GM12873 (cell line): ENCODE measurements at regions not wholly inside any gene's neighbourhood (a gene's known extent, or its start where the extent isn't known, plus 50 kb on each side); places are given as distances from the start of the nearest gene placed in this dataset.

Source experiments
- TF ChIP-seq, protein P1 (sequence below): IDR thresholded peaks from 2 replicates; pipeline ENCODE4 v1.5.1; 2012; ENCODE audit warnings: low read depth, mild to moderate bottlenecking, moderate library complexity, low read length, control low read depth; ENCODE audit not compliant: insufficient read depth; ENCODE audit errors: missing control alignments

DNA sequence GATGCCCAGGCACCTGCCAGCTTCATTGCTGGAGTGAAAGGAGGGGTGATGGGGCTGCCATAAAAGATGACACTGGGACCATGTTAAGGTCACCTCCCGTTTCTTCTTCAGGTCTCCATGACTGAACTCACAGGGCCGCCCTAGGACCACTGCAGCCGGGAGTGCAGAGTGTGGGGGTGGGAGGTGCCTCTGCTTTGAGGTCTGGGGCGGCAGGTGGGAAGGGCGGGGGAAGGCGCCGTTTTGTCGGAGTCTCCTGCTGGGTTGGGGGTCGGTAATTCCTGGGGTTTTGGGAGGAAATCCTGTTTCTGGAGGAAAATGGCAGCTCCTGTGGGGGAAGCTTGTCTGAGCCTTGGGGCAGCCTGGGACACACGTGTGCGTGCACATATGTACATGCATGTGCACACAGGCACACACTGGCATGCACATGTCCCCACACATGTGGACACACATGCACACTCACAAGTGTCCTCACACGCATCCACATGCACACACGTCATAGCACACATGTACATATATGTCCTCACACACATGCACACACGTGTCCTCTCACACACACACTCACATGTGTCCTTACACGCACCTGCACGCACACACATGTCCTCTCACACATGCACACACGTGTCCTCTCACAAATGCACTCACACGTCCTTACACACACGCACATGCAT lies 990.9 kb downstream of the BRD1 start:
- TF ChIP-seq, protein P1, sequence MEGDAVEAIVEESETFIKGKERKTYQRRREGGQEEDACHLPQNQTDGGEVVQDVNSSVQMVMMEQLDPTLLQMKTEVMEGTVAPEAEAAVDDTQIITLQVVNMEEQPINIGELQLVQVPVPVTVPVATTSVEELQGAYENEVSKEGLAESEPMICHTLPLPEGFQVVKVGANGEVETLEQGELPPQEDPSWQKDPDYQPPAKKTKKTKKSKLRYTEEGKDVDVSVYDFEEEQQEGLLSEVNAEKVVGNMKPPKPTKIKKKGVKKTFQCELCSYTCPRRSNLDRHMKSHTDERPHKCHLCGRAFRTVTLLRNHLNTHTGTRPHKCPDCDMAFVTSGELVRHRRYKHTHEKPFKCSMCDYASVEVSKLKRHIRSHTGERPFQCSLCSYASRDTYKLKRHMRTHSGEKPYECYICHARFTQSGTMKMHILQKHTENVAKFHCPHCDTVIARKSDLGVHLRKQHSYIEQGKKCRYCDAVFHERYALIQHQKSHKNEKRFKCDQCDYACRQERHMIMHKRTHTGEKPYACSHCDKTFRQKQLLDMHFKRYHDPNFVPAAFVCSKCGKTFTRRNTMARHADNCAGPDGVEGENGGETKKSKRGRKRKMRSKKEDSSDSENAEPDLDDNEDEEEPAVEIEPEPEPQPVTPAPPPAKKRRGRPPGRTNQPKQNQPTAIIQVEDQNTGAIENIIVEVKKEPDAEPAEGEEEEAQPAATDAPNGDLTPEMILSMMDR: no peak

DNA sequence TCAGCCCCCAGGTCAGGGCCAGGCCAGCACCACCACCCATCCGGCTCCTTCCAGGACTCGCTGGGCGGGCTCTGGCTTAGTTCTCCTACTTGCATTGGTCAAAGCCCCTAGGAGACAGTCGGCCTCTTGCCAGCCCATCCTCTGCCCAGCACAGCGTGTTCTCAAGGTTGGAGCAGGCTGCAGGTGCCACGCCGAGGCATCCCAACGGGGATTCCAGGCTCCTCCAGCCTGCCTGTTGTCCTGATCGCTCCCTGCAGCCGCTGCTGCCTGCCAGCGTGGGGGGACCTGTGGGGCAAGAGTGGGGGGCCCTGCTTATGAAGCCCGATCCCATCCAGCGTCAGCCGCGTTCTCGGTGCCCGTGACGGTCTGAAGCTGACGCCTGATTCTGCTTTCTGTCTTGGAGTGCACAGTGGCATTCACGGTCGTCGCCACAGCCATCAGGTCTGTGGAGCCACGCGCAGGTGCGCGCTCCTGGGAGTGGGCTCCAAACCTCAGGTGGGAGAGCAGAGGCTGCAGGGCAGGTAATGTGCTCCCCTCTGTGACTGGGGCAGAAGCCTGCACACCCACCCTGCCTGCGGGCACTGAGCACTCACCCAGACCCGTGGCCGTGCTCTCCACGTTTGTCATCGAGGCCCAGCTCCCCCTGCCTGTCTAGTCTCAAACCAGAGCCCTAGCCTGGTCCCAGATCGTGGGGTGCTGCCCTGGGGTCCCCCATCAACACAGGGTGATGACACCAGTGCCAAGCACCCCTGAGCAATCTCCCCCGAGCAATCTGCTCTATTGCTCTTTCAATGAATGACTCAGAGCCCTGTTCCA lies 991.6 kb downstream of the BRD1 start:
- TF ChIP-seq, protein P1: no peak

DNA sequence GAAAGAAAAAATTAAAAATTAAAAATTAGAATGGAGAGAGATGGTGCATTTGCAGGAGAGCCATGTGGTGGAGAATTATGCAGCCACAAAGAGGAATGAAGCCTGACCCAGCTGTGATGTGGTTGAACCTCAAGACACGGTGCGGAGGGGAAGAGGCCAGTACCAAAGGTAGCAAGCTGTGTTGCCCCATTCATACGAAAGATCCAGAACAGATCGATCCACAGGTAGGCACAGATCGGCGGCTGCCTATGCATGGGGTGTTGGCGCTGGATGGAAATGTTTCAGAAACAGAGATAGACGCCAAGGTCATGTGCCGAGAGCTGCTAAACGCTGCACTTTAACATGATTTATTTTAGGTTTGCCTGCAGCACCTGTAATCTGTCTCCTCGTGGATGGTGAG lies 992.3 kb downstream of the BRD1 start:
- TF ChIP-seq, protein P1: no peak

DNA sequence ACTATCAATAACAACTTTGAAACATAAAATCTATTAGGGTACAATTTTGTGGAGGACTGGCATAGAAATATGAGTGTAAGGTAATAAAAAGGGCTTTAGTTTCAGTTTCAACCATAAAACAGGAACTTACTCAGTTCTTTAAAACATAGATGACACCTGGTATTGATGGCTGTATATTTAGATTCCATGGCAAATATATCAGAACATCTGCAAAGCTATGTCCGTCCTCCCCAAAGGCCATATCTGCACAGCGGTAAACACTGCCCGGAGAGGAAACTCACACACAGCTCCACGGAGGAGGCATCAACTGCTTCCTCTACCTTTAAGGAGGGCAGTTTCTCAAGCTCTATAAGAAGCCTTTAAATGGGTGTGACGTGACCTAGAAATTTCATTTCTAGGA lies 993.3 kb downstream of the BRD1 start:
- TF ChIP-seq, protein P1: no peak

DNA sequence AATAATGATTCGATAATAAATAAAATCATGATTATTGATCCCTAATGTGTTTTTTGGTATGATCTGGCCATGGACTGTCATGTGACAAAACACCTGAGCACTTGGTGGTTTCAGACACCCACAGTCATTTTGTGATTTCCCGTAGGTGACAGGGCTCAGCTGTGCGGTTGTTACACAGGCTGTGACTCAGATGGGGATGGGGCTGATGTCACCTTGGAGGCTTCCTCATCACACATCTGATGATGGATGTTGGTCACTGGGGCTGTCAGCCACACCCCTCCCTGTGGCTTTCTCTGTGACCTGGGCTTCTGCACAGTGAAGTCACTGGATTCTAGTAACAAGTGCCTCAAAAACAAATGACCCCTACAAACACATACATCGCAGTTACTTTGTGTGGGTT lies 995.1 kb downstream of the BRD1 start:
- TF ChIP-seq, protein P1: no peak

DNA sequence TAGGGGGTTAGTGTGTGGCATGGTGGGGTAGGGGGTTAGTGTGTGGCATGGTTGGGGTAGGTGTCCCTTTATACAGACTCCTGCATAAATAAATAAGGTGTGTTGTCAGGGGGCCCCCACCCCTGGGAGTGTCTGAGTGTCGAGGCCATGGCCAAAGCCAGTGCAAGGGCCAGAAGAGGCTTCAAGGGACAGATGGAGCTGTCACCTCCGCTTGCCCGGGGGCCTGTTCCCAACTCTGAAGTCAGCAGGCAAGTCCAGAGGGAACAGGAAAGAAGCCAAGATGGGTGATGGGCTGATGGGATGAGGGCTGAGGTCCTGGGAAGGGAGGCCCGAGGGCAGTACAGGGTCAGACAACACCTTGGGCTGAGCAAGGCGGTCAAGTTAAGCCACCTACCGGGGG lies 997.8 kb downstream of the BRD1 start:
- TF ChIP-seq, protein P1: no peak

DNA sequence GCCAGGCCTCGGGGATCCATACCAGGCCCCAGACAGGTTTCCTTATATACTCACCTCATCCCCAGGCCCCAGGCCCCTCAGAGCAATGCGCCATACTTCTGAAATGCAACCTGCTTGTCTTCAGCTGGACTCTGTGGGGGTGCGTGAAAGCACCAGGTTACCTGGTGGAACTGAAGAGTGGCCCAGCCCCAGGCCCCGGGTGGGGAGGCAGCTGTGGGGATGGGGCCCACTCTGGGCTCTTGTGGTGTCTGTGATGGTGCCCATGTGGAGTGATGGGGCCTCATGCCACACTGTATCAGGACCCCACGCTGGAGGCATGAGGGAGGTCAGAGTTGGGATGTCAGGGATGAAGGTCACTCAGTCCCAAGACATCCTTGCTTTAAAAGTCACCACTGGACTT lies 999.0 kb downstream of the BRD1 start:
- TF ChIP-seq, protein P1: no peak
